K562 (cell line): ENCODE measurements at regions not wholly inside any gene's neighbourhood (a gene's known extent, or its start where the extent isn't known, plus 50 kb on each side); places are given as distances from the start of the nearest gene placed in this dataset.

Source experiments
- ATAC-seq: fragments of 200-7000 bp; cut with Tn5 transposase; 3 replicates; pipeline ENCODE4 v1.9.1; 2020; ENCODE audit warnings: moderate library complexity
- BruUV-seq: library from RNA; stranded (reverse); fragments of 400-500 nt; replicated peaks from 2 replicates; lab custom pipeline; 2021; lab: Mats Ljungman, UMichigan
- CTCF ChIA-PET: fragments of 300-600 bp; formaldehyde crosslinking; extraction: SDS; loops from one replicate; lab custom pipeline; 2021; ENCODE audit warnings: low intra/inter-chr PET ratio; lab: Yijun Ruan, JAX
- POLR2A ChIA-PET: fragments of 300-600, 350-650 bp; sonication (Branson Sonifier 250); formaldehyde crosslinking; extraction: SDS; loops from one replicate; lab custom pipeline; 2021; ENCODE audit warnings: antibody characterized with exemption, inconsistent platforms; lab: Yijun Ruan, JAX
- DNase-seq, 4 experiments: peaks; one replicate each; pipeline versions ENCODE4 v3.0.0 to v3.0.0-alpha.2; 2011 to 2018; ENCODE audit warnings: low spot score in 3 of 4, mixed read lengths in 3 of 4; ENCODE audit errors: extremely low read depth in 1 of 4
- FAIRE-seq: peaks from 2 replicates; lab custom pipeline; 2011; peaks lifted over from hg19 to GRCh38; lab: Jason Lieb, UNC
- H2AFZ ChIP-seq: 2 replicates; pipeline ENCODE4 v1.6.0; 2011; ENCODE audit warnings: low read depth, low read length, control low read depth, inconsistent platforms
- H3K27ac ChIP-seq: fragments of 200-600 bp; 3 replicates; pipeline ENCODE4 v1.8.0; 2011; ENCODE audit warnings: low read depth, mild to moderate bottlenecking, control low read depth, inconsistent platforms, low read length, moderate library complexity, mixed read lengths; ENCODE audit errors: extremely low read depth
- H3K27me3 ChIP-seq, 2 experiments: fragments of 300-600 bp in 1 of 2; 2 replicates in 1 of 2; 3 replicates in 1 of 2; pipeline versions ENCODE4 v1.6.0 to v1.8.0; 2011; ENCODE audit warnings: inconsistent platforms in 2 of 2, low read length in 2 of 2, mild to moderate bottlenecking in 1 of 2, mixed read lengths in 1 of 2, moderate library complexity in 1 of 2; ENCODE audit not compliant: control insufficient read depth in 2 of 2, insufficient read depth in 2 of 2
- H3K36me3 ChIP-seq: fragments of 300-600 bp; 3 replicates; pipeline ENCODE4 v1.8.0; 2011; ENCODE audit warnings: mild to moderate bottlenecking, low read length, inconsistent platforms; ENCODE audit not compliant: control insufficient read depth, insufficient read depth
- H3K4me1 ChIP-seq, 2 experiments: fragments of 200-600 bp in 1 of 2; replicated peaks in 1 of 2; 2 replicates in 1 of 2; 3 replicates in 1 of 2; pipeline versions ENCODE4 v1.5.1 to v1.8.0; 2011; ENCODE audit warnings: inconsistent platforms in 2 of 2, low read length in 2 of 2, mild to moderate bottlenecking in 1 of 2, mixed read lengths in 1 of 2, moderate library complexity in 1 of 2; ENCODE audit not compliant: control insufficient read depth in 2 of 2, insufficient read depth in 2 of 2
- H3K4me2 ChIP-seq: 2 replicates; pipeline ENCODE4 v1.6.1; 2011; ENCODE audit warnings: low read length, control low read depth, inconsistent platforms, mixed read lengths; ENCODE audit not compliant: insufficient read depth
- H3K4me3 ChIP-seq: fragments of 200-600 bp; sonication (generic), shearing (Covaris generic); 2 replicates; pipeline ENCODE4 v1.5.1; 2016; ENCODE audit warnings: control low read depth, inconsistent platforms
- H3K79me2 ChIP-seq: fragments of 200-600 bp; 3 replicates; pipeline ENCODE4 v1.8.0; 2011; ENCODE audit warnings: low read length, inconsistent platforms; ENCODE audit not compliant: control insufficient read depth, insufficient read depth
- H3K9ac ChIP-seq, 2 experiments: 2 replicates each; pipeline versions ENCODE4 v1.6.0 to v1.6.1; 2011; ENCODE audit warnings: low read depth in 2 of 2, low read length in 2 of 2, control low read depth in 1 of 2, inconsistent platforms in 1 of 2, mild to moderate bottlenecking in 1 of 2, mixed read lengths in 1 of 2; ENCODE audit not compliant: insufficient read depth in 1 of 2
- H3K9me1 ChIP-seq: one replicate; pipeline ENCODE4 v1.6.0; 2011; ENCODE audit warnings: inconsistent platforms, mild to moderate bottlenecking, low read length, moderate library complexity; ENCODE audit not compliant: control insufficient read depth, insufficient read depth
- H3K9me3 ChIP-seq: replicated peaks from 2 replicates; pipeline ENCODE4 v1.5.1; 2011; ENCODE audit warnings: low read depth, low read length, inconsistent platforms; ENCODE audit not compliant: control insufficient read depth, insufficient read depth
- H4K20me1 ChIP-seq: replicated peaks from 2 replicates; pipeline ENCODE4 v1.6.1; 2011; ENCODE audit warnings: low read length, inconsistent platforms, mixed read lengths; ENCODE audit not compliant: control insufficient read depth, insufficient read depth
- C11orf30 ChIP-seq: fragments of 450-650 bp; IDR thresholded peaks from 2 replicates; pipeline ENCODE4 v1.6.1; 2016; ENCODE audit warnings: low read depth, mild to moderate bottlenecking
- CBFB ChIP-seq: sonication (generic); formaldehyde crosslinking; IDR thresholded peaks from 2 replicates; pipeline ENCODE4 v1.4.0; 2020; ENCODE audit warnings: mild to moderate bottlenecking, missing genetic modification reagents
- CCNT2 ChIP-seq: IDR thresholded peaks from 2 replicates; pipeline ENCODE4 v1.6.1; 2011; ENCODE audit warnings: borderline replicate concordance, low read depth, mild to moderate bottlenecking, moderate library complexity, mixed read lengths, low read length; ENCODE audit not compliant: insufficient read length; ENCODE audit errors: extremely low read depth
- CHCHD3 ChIP-seq: fragments of 250-450 bp; sonication (Bioruptor Pico); IDR thresholded peaks from 2 replicates; pipeline ENCODE4 v2.1.2; 2022; ENCODE audit warnings: mild to moderate bottlenecking
- E4F1 ChIP-seq: fragments of 250-450 bp; sonication (Bioruptor Pico); IDR thresholded peaks from 2 replicates; pipeline ENCODE4 v1.5.0; 2021; ENCODE audit warnings: mild to moderate bottlenecking, borderline replicate concordance
- PRDM10 ChIP-seq: fragments of 450-650 bp; IDR thresholded peaks from 2 replicates; pipeline ENCODE4 v1.6.1; 2018; ENCODE audit not compliant: partially characterized antibody
- ZFP91 ChIP-seq: sonication (generic); formaldehyde crosslinking; IDR thresholded peaks from 2 replicates; pipeline ENCODE4 v1.8.0; 2022; ENCODE audit warnings: mild to moderate bottlenecking, missing genetic modification reagents
- ZNF316 ChIP-seq: fragments of 450-650 bp; IDR thresholded peaks from 2 replicates; pipeline ENCODE4 v1.6.1; 2016
- ZNF696 ChIP-seq: fragments of 250-450 bp; sonication (Bioruptor Pico); conservative IDR thresholded peaks from 2 replicates; pipeline ENCODE4 v1.4.0; 2020; ENCODE audit warnings: mild to moderate bottlenecking, moderate library complexity
- WGBS: fragments of 100-300 bp; shearing (Covaris generic); methylation state at CpG from one replicate; pipeline ENCODE4 v1.1.6; 2016; ENCODE audit warnings: low coverage, mixed read lengths; ENCODE audit not compliant: insufficient coverage; ENCODE audit errors: missing lambda C conversion rate; 5-methylcytosine and 5-hydroxymethylcytosine counted together
- in situ Hi-C: fragments of 300-500 bp; cut with MboI; formaldehyde crosslinking; loops from 4 replicates; pipeline ENCODE4 v1.15.0; 2018; ENCODE audit warnings: inconsistent platforms, mixed read lengths
- intact Hi-C: fragments of 100-400 bp; cut with micrococcal nuclease; formaldehyde crosslinking; loops from 2 replicates; pipeline ENCODE4 v1.14.2; 2022

- intact Hi-C loops, result no loop called here
- ATAC-seq (no peak), FAIRE-seq (no peak), DNase-seq (no peak)
- Histone ChIP-seq H4K20me1 (no peaks in the 10 kb centered on the region), H3K36me3 (no peaks in the 10 kb centered on the region), H3K4me2 (no peak overlapping the region), H3K4me3 (no peak overlapping the region), H3K9ac (no peak overlapping the region), H3K9me1 (no peaks in the 10 kb centered on the region), H3K9me3 (no peaks in the 10 kb centered on the region), H3K27me3 (no peaks in the 10 kb centered on the region), H3K79me2 (no peaks in the 10 kb centered on the region), H3K4me1 (no peaks in the 10 kb centered on the region), H2AFZ (no peak overlapping the region), H3K27ac (no peak overlapping the region)
- WGBS, result 0% methylated on average over 4 of the region's 4 CpGs
- ChIA-PET POLR2A (no interaction called here), CTCF (no interaction called here)
- BruUV-seq, result no TSS peak
- in situ Hi-C loops, result no loop called here
- TF ChIP-seq CBFB (CRISPR knock-in tag), result no peak
- no peak for TF ChIP-seq ZFP91 (CRISPR knock-in tag)
- TF ChIP-seq PRDM10, result no peak
- TF ChIP-seq ZNF696, result no peak
- no peak for TF ChIP-seq C11orf30
- no peak for TF ChIP-seq E4F1 (CRISPR knock-in tag)
- no peak for TF ChIP-seq ZNF316
- no peak for TF ChIP-seq CHCHD3 (CRISPR knock-in tag)
- TF ChIP-seq CCNT2, result no peak
Observed at GRCh38 chr15:24748812-24749439, 73.4 kb downstream of the NPAP1 start.
